ENCODE measurements at regions not wholly inside any gene's neighbourhood (a gene's known extent, or its start where the extent isn't known, plus 50 kb on each side); places are given as distances from the start of the nearest gene placed in this dataset.
A peak's percentile ranks its signal among the peaks of the same experiment; 100 is the strongest.

GRCh38 chr2:16613539-16614011 lies 52.1 kb downstream of the CYRIA start:
- H2BK120ac ChIP-seq (ENCODE audit: low read depth, low read length, poor library complexity, severe bottlenecking): no peak overlapping the region
- H3K4ac ChIP-seq (ENCODE audit: low read depth, low read length): no peak overlapping the region
- no peak overlapping the region for H3K4me2 ChIP-seq (ENCODE audit: insufficient read depth, insufficient read length, low read length)
- Mint-ChIP-seq H3K4me1 (peaks cover 3 to 6% of the 10 kb centered on the region in 2 experiments; a peak in 1 of 4 replicates), H3K36me3 (ENCODE audit: insufficient read depth in 1 of 3, low read depth in 3 of 3) (peaks cover 0 to 2% (median 0%) of the 10 kb centered on the region in 3 experiments; a peak in 1 of 7 replicates), H3K27ac (no peak overlapping the region), H3K9me3 (no peaks in the 10 kb centered on the region; a peak in 2 of 5 replicates), H3K4me3 (no peak overlapping the region), H3K27me3 (ENCODE audit: low read depth) (no peaks in the 10 kb centered on the region)
- no peak overlapping the region for H3K18ac ChIP-seq (ENCODE audit: insufficient read length, low read depth, low read length)
- no peak overlapping the region for H2BK5ac ChIP-seq (ENCODE audit: insufficient read length, low read length)
- no peak overlapping the region for H4K5ac ChIP-seq (ENCODE audit: insufficient read length, low read depth, low read length)
- peak; percentile 68 for TF ChIP-seq CTCF (conservative IDR thresholded peaks at IDR 0.05)
- no peak for DNase-seq
- H3K23ac ChIP-seq (ENCODE audit: insufficient read length, low read depth, low read length): no peak overlapping the region
- WGBS (ENCODE audit: extremely low coverage, insufficient read length, low lambda C conversion rate): no CpG with 5 or more reads among the region's 6 CpGs
- no peak overlapping the region for H2BK15ac ChIP-seq (ENCODE audit: low read depth, low read length)
- no peak overlapping the region for H2BK12ac ChIP-seq (ENCODE audit: insufficient read length, low read depth, low read length)
- H4K8ac ChIP-seq (replicated peaks; ENCODE audit: insufficient read length, low read depth, low read length): no peak overlapping the region
- H4K91ac ChIP-seq (ENCODE audit: insufficient read length, low read depth, low read length): no peak overlapping the region
- H3K56ac ChIP-seq (ENCODE audit: insufficient read length, low read depth, low read length): no peak overlapping the region
- no peaks in the 10 kb centered on the region for H3K27me3 ChIP-seq (ENCODE audit: insufficient read depth, low read length)
- H3K9ac ChIP-seq (ENCODE audit: extremely low read depth, insufficient read length, low read length): no peak overlapping the region
- no peak overlapping the region for H3K27ac ChIP-seq (ENCODE audit: insufficient read length, low read depth, low read length)
- no peaks in the 10 kb centered on the region for H4K20me1 ChIP-seq (ENCODE audit: control insufficient read depth, insufficient read depth, insufficient read length)
- no peak overlapping the region for H3T11ph ChIP-seq (ENCODE audit: low read length)
- no peaks in the 10 kb centered on the region for H3K79me1 ChIP-seq (ENCODE audit: insufficient read depth, low read depth, low read length, poor library complexity, severe bottlenecking)
- H3K9me3 ChIP-seq (ENCODE audit: control insufficient read depth, low read depth, low read length): no peaks in the 10 kb centered on the region
- H3K79me2 ChIP-seq (ENCODE audit: insufficient read depth, low read length): no peaks in the 10 kb centered on the region
- H3K4me1 ChIP-seq (ENCODE audit: insufficient read depth, low read length): no peaks in the 10 kb centered on the region
- H2AK5ac ChIP-seq (ENCODE audit: insufficient read length, low read length): no peak overlapping the region
- H3K14ac ChIP-seq (ENCODE audit: insufficient read depth, low read length): no peak overlapping the region
- H2AFZ ChIP-seq (ENCODE audit: low read length): no peak overlapping the region
- no peak overlapping the region for H2BK20ac ChIP-seq (ENCODE audit: low read depth, low read length, poor library complexity, severe bottlenecking)
- H3K23me2 ChIP-seq (ENCODE audit: insufficient read length, low read depth, low read length, poor library complexity, severe bottlenecking): peaks cover 4% of the 10 kb centered on the region

Measured in H9 (cell line).